ENCODE measurements at regions not wholly inside any gene's neighbourhood (a gene's known extent, or its start where the extent isn't known, plus 50 kb on each side); places are given as distances from the start of the nearest gene placed in this dataset.

DNA sequence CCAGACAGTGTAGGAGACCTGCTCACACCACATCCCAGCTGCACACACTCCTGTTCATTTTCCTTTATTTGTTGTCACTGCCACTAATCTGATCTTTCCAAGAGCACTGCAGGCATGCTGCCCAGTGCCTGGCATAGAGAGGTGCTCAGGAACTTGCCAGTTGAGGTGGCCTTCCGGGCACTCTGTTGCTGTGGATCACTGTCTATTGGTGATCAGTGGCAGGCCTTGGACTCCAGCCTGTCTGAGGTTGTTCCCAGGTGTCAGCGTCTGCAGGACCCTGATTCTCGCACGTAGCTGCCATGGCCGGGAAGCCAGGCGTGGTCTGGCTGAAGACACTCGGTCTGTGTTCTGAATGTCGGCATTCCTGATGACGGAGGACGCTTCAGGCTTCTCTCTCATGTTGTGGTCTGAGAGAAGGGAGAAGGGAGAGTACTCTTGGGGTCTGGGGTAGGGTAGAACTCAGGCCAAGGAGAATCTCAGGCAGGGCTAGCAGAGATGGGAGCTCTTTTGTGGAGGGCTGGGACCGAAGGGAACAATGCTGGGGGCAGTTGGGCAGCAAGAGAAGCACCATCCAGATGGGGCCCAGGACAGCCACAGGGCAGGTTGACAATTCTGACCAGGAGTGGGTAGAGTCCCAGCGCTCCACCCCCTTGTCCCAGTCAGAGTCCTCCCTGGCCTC is 240.9 kb downstream of the MYCN start:
- H3K27me3 ChIP-seq: no peaks in the 10 kb centered on the region
- no peaks in the 10 kb centered on the region for H3K36me3 ChIP-seq
- intact Hi-C loops (cut with DNase I): no loop called here
- WGBS, 2 donors: 84 to 96% methylated on average over 7 to 12 of the region's 12 CpGs
- TF ChIP-seq POLR2A (IDR thresholded peaks at IDR 0.05): no peak
- TF ChIP-seq, protein P1, sequence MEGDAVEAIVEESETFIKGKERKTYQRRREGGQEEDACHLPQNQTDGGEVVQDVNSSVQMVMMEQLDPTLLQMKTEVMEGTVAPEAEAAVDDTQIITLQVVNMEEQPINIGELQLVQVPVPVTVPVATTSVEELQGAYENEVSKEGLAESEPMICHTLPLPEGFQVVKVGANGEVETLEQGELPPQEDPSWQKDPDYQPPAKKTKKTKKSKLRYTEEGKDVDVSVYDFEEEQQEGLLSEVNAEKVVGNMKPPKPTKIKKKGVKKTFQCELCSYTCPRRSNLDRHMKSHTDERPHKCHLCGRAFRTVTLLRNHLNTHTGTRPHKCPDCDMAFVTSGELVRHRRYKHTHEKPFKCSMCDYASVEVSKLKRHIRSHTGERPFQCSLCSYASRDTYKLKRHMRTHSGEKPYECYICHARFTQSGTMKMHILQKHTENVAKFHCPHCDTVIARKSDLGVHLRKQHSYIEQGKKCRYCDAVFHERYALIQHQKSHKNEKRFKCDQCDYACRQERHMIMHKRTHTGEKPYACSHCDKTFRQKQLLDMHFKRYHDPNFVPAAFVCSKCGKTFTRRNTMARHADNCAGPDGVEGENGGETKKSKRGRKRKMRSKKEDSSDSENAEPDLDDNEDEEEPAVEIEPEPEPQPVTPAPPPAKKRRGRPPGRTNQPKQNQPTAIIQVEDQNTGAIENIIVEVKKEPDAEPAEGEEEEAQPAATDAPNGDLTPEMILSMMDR (IDR thresholded peaks at IDR 0.05): no peak
- no peak for DNase-seq
- H3K9me3 ChIP-seq: no peaks in the 10 kb centered on the region
- no peak overlapping the region for H3K4me3 ChIP-seq
- H3K4me1 ChIP-seq: no peaks in the 10 kb centered on the region
- H3K27ac ChIP-seq: no peak overlapping the region

DNA sequence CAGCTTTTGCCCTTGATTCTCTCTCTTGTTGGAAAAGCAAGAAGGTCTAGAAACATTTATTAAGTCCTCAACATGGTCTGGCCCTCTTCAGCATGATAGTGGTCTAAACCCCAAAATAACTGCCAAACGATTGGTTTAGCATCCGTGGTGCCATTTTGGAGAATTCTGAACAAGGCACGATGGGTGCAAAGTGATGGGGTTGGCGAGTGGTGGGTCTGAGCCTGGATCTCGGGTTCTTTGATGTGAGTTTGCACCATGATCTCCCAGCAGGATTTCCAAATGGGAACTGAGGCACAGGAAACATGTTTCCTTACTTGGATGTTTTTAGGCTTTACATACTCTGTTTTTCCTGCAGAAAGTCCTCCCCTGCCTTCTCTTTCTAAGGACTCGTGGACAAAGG is 240.3 kb downstream of the MYCN start:
- intact Hi-C loops (cut with DNase I): no loop called here
- 73 to 86% methylated on average over 5 to 6 of the region's 6 CpGs for WGBS, 2 donors
- TF ChIP-seq, protein P1 (IDR thresholded peaks at IDR 0.05): no peak
- TF ChIP-seq POLR2A (IDR thresholded peaks at IDR 0.05): no peak
- no peaks in the 10 kb centered on the region for H3K27me3 ChIP-seq
- H3K27ac ChIP-seq: no peak overlapping the region
- H3K4me3 ChIP-seq: no peak overlapping the region
- no peaks in the 10 kb centered on the region for H3K36me3 ChIP-seq
- DNase-seq: no peak
- no peaks in the 10 kb centered on the region for H3K4me1 ChIP-seq
- H3K9me3 ChIP-seq: no peaks in the 10 kb centered on the region

DNA sequence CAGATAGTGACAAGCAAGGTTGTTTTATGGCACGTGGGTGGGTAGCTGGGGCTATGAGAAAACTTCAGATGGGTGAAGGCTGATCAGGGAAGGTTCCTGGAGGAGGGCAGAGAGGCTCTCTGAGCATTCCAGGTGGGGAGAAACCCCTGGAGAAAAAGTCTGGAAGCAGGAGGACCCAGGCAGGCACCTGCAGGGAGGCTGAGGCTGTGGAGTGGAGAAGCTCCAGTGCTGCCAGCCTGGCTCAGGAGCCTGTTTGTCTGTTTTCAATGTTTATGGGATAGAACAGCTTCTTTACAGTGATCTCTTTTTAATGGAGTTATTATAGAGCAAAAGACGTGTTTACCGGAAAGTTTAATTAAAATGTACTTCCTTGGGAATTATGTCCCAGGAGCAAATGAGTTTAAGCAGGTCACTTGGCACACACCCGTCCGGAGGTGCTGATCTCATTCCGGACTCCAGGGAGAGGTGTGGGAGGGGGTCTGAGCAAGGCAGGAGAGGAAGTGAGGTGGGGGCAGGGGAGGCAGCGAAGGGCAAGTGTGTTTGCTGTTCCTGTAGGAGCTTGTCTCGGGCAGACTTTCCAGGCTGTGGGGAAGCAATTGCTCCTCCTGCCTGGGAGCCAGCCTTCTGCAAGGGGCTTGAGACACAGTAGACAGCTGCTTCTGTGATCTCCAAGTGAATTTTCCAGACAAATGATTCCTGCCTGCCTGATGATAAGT is 239.5 kb downstream of the MYCN start:
- Histone ChIP-seq H3K4me3 (no peak overlapping the region), H3K9me3 (no peaks in the 10 kb centered on the region), H3K27me3 (no peaks in the 10 kb centered on the region), H3K4me1 (no peaks in the 10 kb centered on the region), H3K36me3 (no peaks in the 10 kb centered on the region), H3K27ac (no peak overlapping the region)
- WGBS, 2 donors: 52% methylated on average over 5 to 8 of the region's 8 CpGs
- TF ChIP-seq, protein P1 (IDR thresholded peaks at IDR 0.05): no peak
- no peak for TF ChIP-seq POLR2A (IDR thresholded peaks at IDR 0.05)
- intact Hi-C loops (cut with DNase I): no loop called here
- no peak for DNase-seq

DNA sequence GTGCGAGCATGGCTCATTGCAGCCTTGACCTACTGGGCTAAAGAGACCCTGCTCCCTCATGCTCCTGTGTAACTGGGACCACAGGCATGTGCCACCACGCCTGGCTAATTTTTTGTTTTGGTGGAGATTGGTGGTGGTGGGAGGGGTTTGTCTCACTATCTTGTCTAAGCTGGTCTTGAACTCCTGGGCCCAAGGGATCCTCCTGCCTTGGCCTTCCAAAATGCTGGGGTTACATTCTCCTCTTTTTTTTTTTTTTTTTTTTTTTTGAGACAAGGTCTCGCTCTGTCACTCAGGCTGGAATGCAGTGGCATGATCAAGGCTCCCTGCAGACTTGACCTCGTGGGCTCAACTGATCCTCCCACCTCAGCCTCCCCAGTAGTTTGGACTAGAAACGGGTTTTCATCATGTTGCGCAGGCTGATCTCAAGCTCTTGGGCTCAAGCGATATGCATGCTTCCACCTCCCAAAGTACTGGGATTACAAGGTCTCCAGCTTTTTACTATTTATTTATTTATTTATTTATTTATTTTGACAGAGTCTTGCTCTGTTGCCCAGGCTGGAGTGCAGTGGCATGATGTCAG is 238.3 kb downstream of the MYCN start:
- H3K27me3 ChIP-seq: no peaks in the 10 kb centered on the region
- intact Hi-C loops (cut with DNase I): no loop called here
- H3K27ac ChIP-seq: no peak overlapping the region
- H3K4me3 ChIP-seq: no peak overlapping the region
- 85 to 92% methylated on average over 5 to 7 of the region's 7 CpGs for WGBS, 2 donors
- H3K9me3 ChIP-seq: no peaks in the 10 kb centered on the region
- H3K4me1 ChIP-seq: no peaks in the 10 kb centered on the region
- no peak for DNase-seq
- no peaks in the 10 kb centered on the region for H3K36me3 ChIP-seq
- TF ChIP-seq, protein P1 (IDR thresholded peaks at IDR 0.05): no peak
- TF ChIP-seq POLR2A (IDR thresholded peaks at IDR 0.05): no peak

DNA sequence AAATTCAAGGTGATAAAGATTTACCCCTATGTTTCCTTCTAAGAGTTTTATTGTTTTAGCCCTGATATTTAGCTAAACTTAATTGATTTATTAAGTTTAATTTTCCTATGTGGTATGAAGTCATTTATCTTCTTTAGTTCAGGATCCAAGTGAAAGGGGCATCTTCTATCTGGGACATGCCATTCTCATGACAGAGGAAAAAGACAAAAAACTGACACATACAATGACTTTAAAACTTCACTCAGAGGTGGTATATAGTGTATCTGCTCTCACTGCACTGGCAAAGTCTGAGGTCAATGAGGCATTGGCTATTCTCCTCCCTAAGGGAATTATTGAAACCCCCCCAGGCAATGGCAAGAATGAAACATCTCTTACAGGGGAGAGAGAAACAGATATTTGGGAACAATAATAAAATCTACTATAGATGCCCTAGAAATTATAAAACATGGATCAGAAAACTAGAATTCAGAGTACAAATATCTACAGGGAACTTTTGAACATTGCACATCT is 237.4 kb downstream of the MYCN start:
- Histone ChIP-seq H3K36me3 (no peaks in the 10 kb centered on the region), H3K4me3 (no peak overlapping the region), H3K9me3 (no peaks in the 10 kb centered on the region), H3K4me1 (no peaks in the 10 kb centered on the region), H3K27me3 (no peaks in the 10 kb centered on the region), H3K27ac (no peak overlapping the region)
- DNase-seq: no peak
- intact Hi-C loops (cut with DNase I): no loop called here
- TF ChIP-seq, protein P1 (IDR thresholded peaks at IDR 0.05): no peak
- TF ChIP-seq POLR2A (IDR thresholded peaks at IDR 0.05): no peak
